GM18520 (cell line): ENCODE measurements at regions not wholly inside any gene's neighbourhood (a gene's known extent, or its start where the extent isn't known, plus 50 kb on each side); places are given as distances from the start of the nearest gene placed in this dataset.
"Not testable (repeated sequence)": the region's sequence is repeated elsewhere in the genome, so short reads cannot be mapped to it uniquely, and the experiment has no call there.

ENCODE experiments used
- ATAC-seq: cut with Tn5 transposase; IDR thresholded peaks from one replicate; pipeline ENCODE4 v1.9.1; 2021; ENCODE audit not compliant: unreplicated experiment

GRCh38 chrX:44785652-44786051 is 58.2 kb upstream of the DUSP21 start:
- no peak for ATAC-seq

GRCh38 chrX:44784241-44784640 is 59.6 kb upstream of the DUSP21 start:
- ATAC-seq: no peak

- ATAC-seq: no peak
These were observed 65.6 kb upstream of the DUSP21 start for GRCh38 chrX:44778254-44778653.

GRCh38 chrX:44775726-44776125 is 68.1 kb upstream of the DUSP21 start:
- no peak for ATAC-seq

- not testable (repeated sequence) for ATAC-seq
These were observed 69.8 kb upstream of the DUSP21 start for GRCh38 chrX:44774066-44774465.

GRCh38 chrX:44770121-44770520 is 73.7 kb upstream of the DUSP21 start:
- no peak for ATAC-seq

GRCh38 chrX:44767308-44767707 is 76.5 kb upstream of the DUSP21 start:
- ATAC-seq: no peak

- ATAC-seq: no peak
These were observed 78.3 kb upstream of the DUSP21 start for GRCh38 chrX:44765556-44765955.

- ATAC-seq: no peak
These were observed 95.9 kb upstream of the DUSP21 start for GRCh38 chrX:44747969-44748368.

- no peak for ATAC-seq
These were observed 96.5 kb upstream of the DUSP21 start for GRCh38 chrX:44747317-44747716.

- no peak for ATAC-seq
These were observed 99.0 kb upstream of the DUSP21 start for GRCh38 chrX:44744799-44745198.

- ATAC-seq: no peak
These were observed 101.2 kb upstream of the DUSP21 start for GRCh38 chrX:44742480-44743155.

- ATAC-seq: not testable (repeated sequence)
These were observed 102.0 kb upstream of the DUSP21 start for GRCh38 chrX:44741859-44742258.

- not testable (repeated sequence) for ATAC-seq
These were observed 102.4 kb upstream of the DUSP21 start for GRCh38 chrX:44741458-44741857.

- ATAC-seq: no peak
These were observed 108.3 kb upstream of the DUSP21 start for GRCh38 chrX:44735498-44735897.

GRCh38 chrX:44733931-44734330 is 109.9 kb upstream of the DUSP21 start:
- ATAC-seq: no peak

GRCh38 chrX:44731160-44731559 is 112.7 kb upstream of the DUSP21 start:
- ATAC-seq: no peak

GRCh38 chrX:44723426-44723825 is 120.4 kb upstream of the DUSP21 start:
- ATAC-seq: no peak

- ATAC-seq: no peak
These were observed 135.4 kb upstream of the DUSP21 start for GRCh38 chrX:44708470-44708869.

- no peak for ATAC-seq
These were observed 137.8 kb upstream of the DUSP21 start for GRCh38 chrX:44705817-44706551.

GRCh38 chrX:44698357-44698756 is 145.5 kb upstream of the DUSP21 start:
- no peak for ATAC-seq

GRCh38 chrX:44693255-44693654 is 150.6 kb upstream of the DUSP21 start:
- ATAC-seq: no peak

GRCh38 chrX:44690129-44690528 is 147.5 kb upstream of the FUNDC1 start:
- ATAC-seq: no peak
